BE2C (cell line): ENCODE measurements at regions not wholly inside any gene's neighbourhood (a gene's known extent, or its start where the extent isn't known, plus 50 kb on each side); places are given as distances from the start of the nearest gene placed in this dataset.

Experiments
- DNase-seq: peaks from one replicate; pipeline ENCODE4 v3.0.0-alpha.2; 2020
- H3K27me3 ChIP-seq: fragments of 250-450 bp; sonication (Bioruptor Pico); 2 replicates; pipeline ENCODE4 v1.5.1; 2020; ENCODE audit warnings: mild to moderate bottlenecking
- H3K36me3 ChIP-seq: fragments of 250-450 bp; sonication (Bioruptor Pico); 2 replicates; pipeline ENCODE4 v1.5.1; 2020; ENCODE audit warnings: mild to moderate bottlenecking
- H3K4me1 ChIP-seq: fragments of 250-450 bp; sonication (Bioruptor Pico); 2 replicates; pipeline ENCODE4 v1.5.1; 2020
- H3K4me3 ChIP-seq: 2 replicates; pipeline ENCODE4 v1.5.1; 2011; ENCODE audit warnings: low read depth, low read length
- H3K9me3 ChIP-seq: fragments of 250-450 bp; sonication (Bioruptor Pico); 2 replicates; pipeline ENCODE4 v1.5.1; 2020
- TF ChIP-seq, protein P1 (sequence below): IDR thresholded peaks from 2 replicates; pipeline ENCODE4 v1.5.1; 2012; ENCODE audit warnings: mild to moderate bottlenecking, low read depth, low read length

DNA sequence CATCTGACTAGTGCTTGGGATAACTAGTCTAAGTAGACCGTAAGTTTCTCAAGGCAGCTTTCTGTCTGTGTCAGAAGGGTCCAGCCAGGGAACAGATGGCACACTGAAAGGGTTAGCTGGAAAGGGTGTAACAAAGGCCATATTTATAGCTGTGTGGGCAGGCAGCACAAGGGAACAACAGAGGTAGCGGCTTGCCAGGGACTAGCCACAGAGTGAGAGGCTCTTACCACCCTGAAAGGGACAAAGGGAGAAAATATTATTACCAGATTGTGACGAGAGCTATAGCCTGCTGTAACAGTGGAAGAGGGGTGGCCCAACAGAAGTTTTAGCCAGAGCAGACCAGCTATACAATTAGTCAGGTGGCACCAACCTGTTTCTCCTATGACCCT lies 129.4 kb downstream of the CCDC34 start:
- no peak overlapping the region for H3K4me3 ChIP-seq
- TF ChIP-seq, protein P1, sequence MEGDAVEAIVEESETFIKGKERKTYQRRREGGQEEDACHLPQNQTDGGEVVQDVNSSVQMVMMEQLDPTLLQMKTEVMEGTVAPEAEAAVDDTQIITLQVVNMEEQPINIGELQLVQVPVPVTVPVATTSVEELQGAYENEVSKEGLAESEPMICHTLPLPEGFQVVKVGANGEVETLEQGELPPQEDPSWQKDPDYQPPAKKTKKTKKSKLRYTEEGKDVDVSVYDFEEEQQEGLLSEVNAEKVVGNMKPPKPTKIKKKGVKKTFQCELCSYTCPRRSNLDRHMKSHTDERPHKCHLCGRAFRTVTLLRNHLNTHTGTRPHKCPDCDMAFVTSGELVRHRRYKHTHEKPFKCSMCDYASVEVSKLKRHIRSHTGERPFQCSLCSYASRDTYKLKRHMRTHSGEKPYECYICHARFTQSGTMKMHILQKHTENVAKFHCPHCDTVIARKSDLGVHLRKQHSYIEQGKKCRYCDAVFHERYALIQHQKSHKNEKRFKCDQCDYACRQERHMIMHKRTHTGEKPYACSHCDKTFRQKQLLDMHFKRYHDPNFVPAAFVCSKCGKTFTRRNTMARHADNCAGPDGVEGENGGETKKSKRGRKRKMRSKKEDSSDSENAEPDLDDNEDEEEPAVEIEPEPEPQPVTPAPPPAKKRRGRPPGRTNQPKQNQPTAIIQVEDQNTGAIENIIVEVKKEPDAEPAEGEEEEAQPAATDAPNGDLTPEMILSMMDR = no peak
- DNase-seq = no peak

DNA sequence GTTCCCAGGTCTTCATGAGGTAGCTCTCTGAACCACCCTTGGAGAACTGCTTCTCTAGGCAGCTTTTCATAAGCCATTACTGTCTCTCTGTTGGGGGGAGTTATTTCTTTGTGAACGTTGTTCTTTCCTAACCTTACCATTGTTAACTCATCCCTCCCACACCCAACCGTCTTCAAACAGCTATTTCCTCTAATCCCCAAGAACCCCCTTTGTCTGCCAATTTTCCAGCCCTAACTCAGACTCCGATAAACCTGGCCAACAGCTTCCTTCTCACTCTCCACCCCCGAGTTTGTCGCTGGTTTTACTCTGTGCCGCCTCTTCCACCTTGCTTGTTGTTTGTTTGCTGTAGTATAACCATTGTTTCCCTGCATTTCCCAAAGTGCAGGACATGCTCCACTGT lies 131.5 kb downstream of the CCDC34 start:
- no peaks in the 10 kb centered on the region for H3K27me3 ChIP-seq
- no peaks in the 10 kb centered on the region for H3K36me3 ChIP-seq
- no peaks in the 10 kb centered on the region for H3K9me3 ChIP-seq
- no peaks in the 10 kb centered on the region for H3K4me1 ChIP-seq
- H3K4me3 ChIP-seq = no peak overlapping the region
- no peak for DNase-seq
- TF ChIP-seq, protein P1 = no peak

More for the DNA sequence above, 129.4 kb downstream of the CCDC34 start:
- Histone ChIP-seq H3K36me3 (no peaks in the 10 kb centered on the region), H3K9me3 (no peaks in the 10 kb centered on the region), H3K4me1 (no peaks in the 10 kb centered on the region), H3K27me3 (no peaks in the 10 kb centered on the region)

DNA sequence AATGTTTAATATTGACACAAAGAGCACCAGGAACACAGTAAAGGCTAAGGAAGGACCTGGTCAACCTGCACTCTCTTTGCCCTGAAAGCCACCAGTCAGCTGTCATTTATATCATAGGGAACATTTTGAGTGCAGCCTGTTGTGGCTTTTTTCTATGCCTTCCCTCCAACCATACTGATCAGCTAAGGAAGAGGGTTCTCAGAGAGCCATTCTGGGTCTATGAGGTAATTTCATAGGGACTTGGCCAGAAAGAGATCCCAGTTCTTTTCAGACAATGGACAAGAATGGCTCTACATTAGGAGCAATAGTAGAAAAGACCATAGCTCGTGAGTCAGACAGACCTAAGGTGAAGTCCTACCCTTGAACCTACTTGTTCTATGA lies 132.8 kb downstream of the CCDC34 start:
- H3K9me3 ChIP-seq = no peaks in the 10 kb centered on the region
- no peak overlapping the region for H3K4me3 ChIP-seq
- H3K36me3 ChIP-seq = no peaks in the 10 kb centered on the region
- TF ChIP-seq, protein P1 = no peak
- no peaks in the 10 kb centered on the region for H3K4me1 ChIP-seq
- no peaks in the 10 kb centered on the region for H3K27me3 ChIP-seq
- DNase-seq = no peak

DNA sequence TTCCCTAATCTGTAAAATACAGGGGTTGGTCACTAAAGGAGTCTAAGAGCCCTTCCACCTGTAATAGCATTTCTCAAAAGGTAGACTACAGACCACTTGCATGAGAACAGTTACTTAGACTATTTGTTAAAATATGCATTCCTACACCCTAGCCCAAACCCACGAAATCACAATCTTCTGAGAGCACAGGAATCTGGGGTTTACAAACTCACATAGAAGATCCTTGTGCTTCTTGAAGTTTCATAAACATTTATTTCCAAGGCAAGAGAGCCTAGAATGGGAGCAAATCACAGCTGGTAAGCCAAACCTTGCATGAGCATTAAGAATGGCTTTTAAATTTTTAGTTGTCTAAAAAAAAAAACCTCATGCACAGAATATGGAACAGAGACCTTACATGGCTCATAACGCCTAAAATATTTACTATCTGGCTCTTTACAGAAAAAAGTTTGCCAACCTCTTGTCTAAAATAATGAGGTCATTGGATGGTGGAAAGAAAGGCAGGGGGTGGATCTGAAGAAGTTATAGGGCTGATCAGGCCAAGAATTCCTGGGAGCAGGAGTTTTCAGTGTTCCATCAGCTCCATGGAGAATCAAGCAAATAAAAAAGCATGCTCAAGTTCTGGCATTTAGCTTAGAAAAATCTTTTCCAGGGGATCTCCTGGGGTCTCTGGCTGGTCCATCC lies 133.4 kb downstream of the CCDC34 start:
- H3K36me3 ChIP-seq = no peaks in the 10 kb centered on the region
- TF ChIP-seq, protein P1 = no peak
- no peaks in the 10 kb centered on the region for H3K4me1 ChIP-seq
- no peak overlapping the region for H3K4me3 ChIP-seq
- DNase-seq = no peak
- H3K27me3 ChIP-seq = no peaks in the 10 kb centered on the region
- H3K9me3 ChIP-seq = no peaks in the 10 kb centered on the region

DNA sequence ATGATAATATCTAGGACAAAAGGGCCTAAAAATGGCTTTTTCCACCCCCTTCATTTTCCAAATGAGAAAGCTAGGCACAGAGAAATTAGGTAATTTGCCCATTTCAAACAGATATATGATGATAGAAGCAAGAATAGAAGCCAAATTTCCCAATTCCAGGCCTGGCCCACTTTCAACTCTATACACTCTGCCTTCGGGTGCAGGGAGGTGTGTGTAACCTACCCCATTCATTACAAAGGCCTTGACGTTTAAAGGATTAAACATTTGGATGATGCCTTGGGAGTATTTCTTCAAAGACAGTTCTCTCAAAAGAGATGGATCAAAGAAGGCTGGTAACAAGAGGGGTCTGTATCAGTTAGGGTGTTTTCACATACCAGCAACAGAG lies 134.1 kb downstream of the CCDC34 start:
- H3K9me3 ChIP-seq = no peaks in the 10 kb centered on the region
- DNase-seq = no peak
- no peaks in the 10 kb centered on the region for H3K36me3 ChIP-seq
- no peak overlapping the region for H3K4me3 ChIP-seq
- TF ChIP-seq, protein P1 = no peak
- H3K4me1 ChIP-seq = no peaks in the 10 kb centered on the region
- no peaks in the 10 kb centered on the region for H3K27me3 ChIP-seq

DNA sequence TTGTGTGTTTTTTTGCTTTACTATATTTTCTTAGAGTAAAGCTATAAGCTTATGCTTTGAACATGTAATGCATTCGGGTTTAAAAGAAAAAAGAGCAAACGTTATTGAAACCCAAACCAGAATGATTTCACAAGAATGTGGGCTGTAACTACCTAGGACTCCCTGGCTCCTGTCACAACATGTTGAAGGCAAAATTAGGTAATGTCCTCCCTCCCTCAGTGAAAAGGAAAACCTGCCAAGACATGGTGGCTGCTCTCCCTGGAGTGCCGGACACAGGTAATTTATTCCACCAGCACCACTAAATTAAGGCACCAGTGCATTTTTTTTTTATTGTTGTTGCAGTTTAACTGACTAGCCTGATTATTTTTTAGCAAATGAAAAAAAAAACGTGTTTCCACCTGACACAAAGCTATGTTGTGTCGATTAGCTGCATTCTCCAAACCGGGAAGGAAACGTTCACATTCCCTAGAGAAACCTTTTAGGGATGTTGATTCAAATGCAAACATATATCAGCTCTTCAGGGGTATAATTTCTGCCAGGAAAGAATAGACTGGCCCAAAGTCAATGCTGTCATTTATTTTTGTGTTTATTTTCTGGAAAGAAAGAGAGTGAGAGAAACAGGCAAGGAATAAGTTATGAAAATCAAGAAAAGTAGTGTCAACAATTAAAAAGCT lies 134.6 kb downstream of the CCDC34 start:
- H3K27me3 ChIP-seq = no peaks in the 10 kb centered on the region
- no peaks in the 10 kb centered on the region for H3K9me3 ChIP-seq
- no peak overlapping the region for H3K4me3 ChIP-seq
- H3K4me1 ChIP-seq = no peaks in the 10 kb centered on the region
- TF ChIP-seq, protein P1 = no peak
- no peak for DNase-seq
- no peaks in the 10 kb centered on the region for H3K36me3 ChIP-seq
